Suppressor macrophage treated with lipopolysaccharide for 1 hour (primary cell): ENCODE measurements at regions not wholly inside any gene's neighbourhood (a gene's known extent, or its start where the extent isn't known, plus 50 kb on each side); places are given as distances from the start of the nearest gene placed in this dataset.
A peak's percentile ranks its signal among the peaks of the same experiment; 100 is the strongest.

ENCODE experiments used
- DNase-seq, 3 donors: peaks; one replicate each; pipeline ENCODE4 v3.0.0-alpha.2; 2020 to 2022

GRCh38 chr1:59029411-59030167 lies 245.7 kb upstream of the JUN start:
- DNase-seq, result peak; percentile 73 to 89 (median 85)

GRCh38 chr1:59032228-59032627 lies 248.4 kb upstream of the JUN start:
- no peak for DNase-seq

- DNase-seq, result no peak
Measured at GRCh38 chr1:59033761-59034160, 249.9 kb upstream of the JUN start.

GRCh38 chr1:59034925-59035324 lies 251.1 kb upstream of the JUN start:
- DNase-seq, result no peak

- no peak for DNase-seq
Measured at GRCh38 chr1:59039551-59039950, 255.7 kb upstream of the JUN start.

DNA sequence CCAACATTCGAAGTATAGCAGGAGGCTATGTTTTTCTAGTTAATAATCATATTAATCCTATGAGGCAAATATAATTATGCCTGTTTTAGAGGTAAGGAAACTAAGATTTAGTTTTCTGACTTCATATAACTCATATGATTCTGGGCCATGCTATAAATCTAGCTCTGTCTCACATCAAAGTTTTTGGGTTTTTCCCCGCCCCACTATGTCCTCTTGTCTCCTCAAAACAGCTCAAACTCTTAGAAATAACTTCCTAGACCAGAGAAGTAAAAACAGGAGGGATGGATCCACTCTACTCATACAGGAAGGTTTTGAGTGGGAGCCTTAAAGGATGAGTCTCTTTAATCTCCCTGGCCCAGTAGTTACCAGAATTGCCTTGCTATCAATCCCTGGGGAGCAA lies 256.4 kb upstream of the FGGY start:
- peak in 2 of 3 donors; percentile 51 to 55 for DNase-seq

- DNase-seq, result peak; percentile 81 to 91 (median 85)
Measured at GRCh38 chr1:59041646-59042277, 255.1 kb upstream of the FGGY start.

DNA sequence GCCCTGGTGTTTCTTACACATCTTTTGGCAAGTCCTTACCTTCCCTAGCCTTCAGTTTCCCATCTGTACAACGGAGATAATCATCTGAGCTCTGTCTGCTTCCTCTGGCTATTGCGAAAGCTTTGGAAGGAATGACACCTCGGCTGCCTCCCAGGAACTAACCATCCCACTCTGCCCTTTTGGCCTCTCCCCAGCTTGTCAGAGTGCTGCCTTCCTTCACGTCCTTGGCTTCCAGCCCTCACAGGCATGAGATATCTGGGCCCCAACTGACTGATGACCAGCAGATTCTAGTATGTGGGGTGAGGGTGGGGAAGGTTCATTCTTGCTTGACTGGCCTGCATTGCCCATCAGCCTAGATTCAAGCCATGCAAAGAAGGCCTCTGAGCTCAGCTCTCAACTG lies 253.1 kb upstream of the FGGY start:
- DNase-seq, result peak; percentile 64 to 81 (median 77)

DNA sequence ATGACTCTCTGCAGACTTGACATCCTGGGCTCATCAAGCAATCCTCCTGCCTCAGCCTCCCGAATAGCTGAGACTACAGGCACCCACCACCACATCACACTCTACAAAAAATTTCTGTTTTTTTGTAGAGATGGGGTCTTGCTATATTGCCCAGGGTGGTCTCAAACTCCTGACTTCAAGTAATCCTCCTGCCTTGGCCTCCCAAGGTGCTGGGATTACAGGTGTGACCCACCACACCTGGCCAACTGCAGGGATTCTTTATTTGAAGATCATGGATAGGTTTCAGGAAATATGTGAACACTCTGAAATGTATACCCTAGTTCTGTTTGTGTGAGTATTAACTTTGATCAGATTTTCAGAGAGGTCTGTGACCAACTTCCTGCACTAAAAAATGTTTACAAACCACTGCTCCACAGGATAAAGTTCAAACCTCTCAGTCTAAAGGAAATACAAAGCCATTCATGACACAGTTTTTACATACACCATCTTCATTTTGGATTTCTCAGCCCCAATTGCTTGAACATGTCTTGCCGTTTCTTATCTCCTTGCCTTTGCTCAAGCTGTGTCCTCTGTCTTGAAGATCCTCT lies 252.3 kb upstream of the FGGY start:
- DNase-seq, result no peak

- no peak for DNase-seq
Measured at GRCh38 chr1:59045137-59045536, 251.8 kb upstream of the FGGY start.

GRCh38 chr1:59045636-59046035 lies 251.3 kb upstream of the FGGY start:
- DNase-seq, result no peak

GRCh38 chr1:59046134-59046533 lies 250.8 kb upstream of the FGGY start:
- no peak for DNase-seq

- peak; percentile 34 to 71 (median 67) for DNase-seq
Measured at GRCh38 chr1:59046730-59047157, 250.2 kb upstream of the FGGY start.

DNA sequence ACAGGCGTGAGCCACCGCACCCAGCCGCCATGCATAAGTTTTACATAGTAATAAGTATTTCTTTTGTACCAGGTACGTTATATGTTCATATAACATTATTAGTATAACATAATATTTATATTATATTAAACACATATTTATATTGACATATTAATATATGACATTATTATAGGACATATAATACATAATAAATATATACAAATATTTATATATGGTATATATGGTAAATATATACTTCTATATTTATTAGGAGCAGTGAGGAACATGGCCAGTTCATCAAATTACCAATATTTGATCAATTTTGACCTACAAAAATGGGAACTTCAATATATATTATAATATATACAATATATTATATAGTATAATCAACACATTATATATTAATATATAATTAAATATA lies 245.9 kb upstream of the FGGY start:
- no peak for DNase-seq

DNA sequence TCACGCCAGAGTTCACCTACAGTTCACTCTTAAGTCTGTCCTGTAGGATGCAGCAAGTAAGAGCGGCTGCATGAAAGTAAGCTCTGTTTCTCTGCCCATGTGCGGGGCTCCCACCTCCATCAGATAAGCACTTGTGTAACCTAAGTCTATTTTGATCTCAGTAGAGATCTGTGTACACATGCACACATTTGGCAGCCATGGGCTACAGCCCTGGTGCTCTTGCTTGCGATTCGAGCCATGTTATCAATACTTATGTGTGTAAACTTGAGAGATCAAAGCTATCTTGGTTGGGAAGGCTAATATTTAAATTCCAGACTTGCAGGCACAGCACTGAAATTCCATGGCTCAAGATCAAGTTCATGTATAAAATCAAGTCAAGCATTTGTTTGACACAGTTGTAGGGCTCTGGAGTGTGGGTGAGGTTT lies 244.7 kb upstream of the FGGY start:
- no peak for DNase-seq

DNA sequence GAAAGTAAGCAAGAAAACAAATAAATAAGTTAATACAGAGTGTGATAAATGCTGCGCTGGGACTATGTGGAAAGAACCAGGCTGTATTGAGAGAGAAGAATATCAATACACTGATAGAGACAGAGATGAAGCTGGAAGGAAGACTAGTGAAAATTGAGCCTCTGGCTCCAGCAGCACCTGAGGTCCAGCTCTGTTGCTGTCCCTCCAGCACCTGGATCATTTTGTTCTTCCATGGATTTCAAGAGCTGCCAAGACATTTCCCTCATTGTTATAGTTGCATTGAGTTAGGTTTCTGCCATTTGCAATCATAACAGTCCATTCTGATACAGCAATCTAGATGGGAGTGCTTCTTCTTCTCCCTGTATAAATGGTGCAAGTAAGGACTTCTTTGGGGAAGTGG lies 242.7 kb upstream of the FGGY start:
- DNase-seq, result no peak

GRCh38 chr1:59055908-59056719 lies 240.8 kb upstream of the FGGY start:
- DNase-seq, result no peak

- DNase-seq, result peak in 1 of 3 donors; percentile 28
Measured at GRCh38 chr1:59057211-59057694, 239.6 kb upstream of the FGGY start.

DNA sequence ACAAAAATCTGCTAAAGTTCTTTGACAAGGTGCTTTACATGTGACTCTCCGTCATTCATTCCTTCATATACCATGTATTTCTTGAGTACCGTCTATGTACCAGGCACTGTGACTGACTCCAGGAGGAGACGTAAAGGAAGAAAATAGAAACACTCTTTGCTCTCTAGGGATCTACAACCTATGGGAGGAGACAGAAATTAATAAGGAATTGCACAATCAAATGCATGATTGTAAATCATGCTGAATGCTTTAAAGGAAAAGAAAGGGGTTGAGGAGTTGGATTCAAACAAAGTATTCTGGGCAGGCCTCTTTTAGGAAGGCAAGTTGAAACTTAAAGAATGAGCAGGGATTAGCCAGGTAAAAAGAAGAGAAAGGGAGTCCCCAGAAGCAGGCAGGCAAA lies 239.1 kb upstream of the FGGY start:
- no peak for DNase-seq

GRCh38 chr1:59058665-59059439 lies 238.0 kb upstream of the FGGY start:
- no peak for DNase-seq

GRCh38 chr1:59061876-59062275 lies 235.0 kb upstream of the FGGY start:
- peak; percentile 73 to 83 (median 81) for DNase-seq

- DNase-seq, result peak in 2 of 3 donors; percentile 41 to 45
Measured at GRCh38 chr1:59062743-59063142, 234.2 kb upstream of the FGGY start.
